Loucy (cell line): ENCODE measurements at regions not wholly inside any gene's neighbourhood (a gene's known extent, or its start where the extent isn't known, plus 50 kb on each side); places are given as distances from the start of the nearest gene placed in this dataset.

Source experiments
- CTCF ChIP-seq: fragments of 200-600 bp; sonication (generic); conservative IDR thresholded peaks from 2 replicates; pipeline ENCODE4 v1.5.1; 2014; ENCODE audit warnings: mild to moderate bottlenecking, antibody characterized with exemption, low read length
- EZH2phosphoT487 ChIP-seq: fragments of 200-600 bp; IDR thresholded peaks from 2 replicates; pipeline ENCODE4 v1.6.1; 2018; ENCODE audit warnings: antibody characterized with exemption, mild to moderate bottlenecking, moderate library complexity, borderline replicate concordance

GRCh38 chr3:152728231-152728980 lies 106.5 kb upstream of the P2RY1 start:
- TF ChIP-seq CTCF (no peak), EZH2phosphoT487 (no peak)
